Endothelial cell of umbilical vein (primary cell): ENCODE measurements at regions not wholly inside any gene's neighbourhood (a gene's known extent, or its start where the extent isn't known, plus 50 kb on each side); places are given as distances from the start of the nearest gene placed in this dataset.

Source experiments
- BruUV-seq: library from RNA; stranded (reverse); fragments of 400-500 nt; replicated peaks from 2 replicates; lab custom pipeline; 2021; lab: Mats Ljungman, UMichigan
- CTCF ChIA-PET: fragments of 300-600, 350-600 bp; sonication (Branson Sonifier 250); formaldehyde crosslinking; loops from one replicate; lab custom pipeline; 2021; ENCODE audit warnings: antibody characterized with exemption, inconsistent platforms; lab: Charles Lee
- POLR2A ChIA-PET: fragments of 300-600, 350-600 bp; sonication (Branson Sonifier 250); formaldehyde crosslinking; loops from one replicate; lab custom pipeline; 2021; ENCODE audit warnings: antibody characterized with exemption, inconsistent platforms; lab: Charles Lee
- DNase-seq: peaks from one replicate; pipeline ENCODE4 v3.0.0-alpha.2; 2011; ENCODE audit warnings: low read depth, low spot score
- FAIRE-seq: peaks from 2 replicates; lab custom pipeline; 2011; peaks lifted over from hg19 to GRCh38; lab: Jason Lieb, UNC
- H2AFZ ChIP-seq: 2 replicates; pipeline ENCODE4 v1.6.0; 2012; ENCODE audit warnings: low read depth, low read length, control low read depth, inconsistent platforms
- H3K27ac ChIP-seq: 2 replicates; pipeline ENCODE4 v1.5.1; 2011; ENCODE audit warnings: low read depth, mild to moderate bottlenecking, control low read depth, low read length, moderate library complexity; ENCODE audit not compliant: insufficient read depth
- H3K27me3 ChIP-seq, 2 experiments: 2 replicates each; pipeline versions ENCODE4 v1.6.0 to v1.6.1; 2011; ENCODE audit warnings: low read length in 2 of 2, mixed read lengths in 1 of 2; ENCODE audit not compliant: control insufficient read depth in 2 of 2, insufficient read depth in 2 of 2
- H3K36me3 ChIP-seq, 2 experiments: 2 replicates in 1 of 2; 3 replicates in 1 of 2; pipeline ENCODE4 v1.5.1; 2011; ENCODE audit warnings: low read length in 2 of 2, mild to moderate bottlenecking in 1 of 2, moderate library complexity in 1 of 2; ENCODE audit not compliant: control insufficient read depth in 2 of 2, insufficient read depth in 2 of 2; ENCODE audit errors: extremely low read depth in 1 of 2
- H3K4me1 ChIP-seq: 3 replicates; pipeline ENCODE4 v1.5.1; 2011; ENCODE audit warnings: mild to moderate bottlenecking, low read length; ENCODE audit not compliant: control insufficient read depth, insufficient read depth; ENCODE audit errors: extremely low read depth
- H3K4me2 ChIP-seq: 2 replicates; pipeline ENCODE4 v1.6.1; 2011; ENCODE audit warnings: low read length, control low read depth, mixed read lengths; ENCODE audit not compliant: insufficient read depth
- H3K4me3 ChIP-seq, 3 experiments: fragments of 200-600 bp in 1 of 3; sonication (generic), shearing (Covaris generic) in 1 of 3; replicated peaks in 1 of 3; 2 replicates each; pipeline ENCODE4 v1.5.1; 2011 to 2016; ENCODE audit warnings: control low read depth in 3 of 3, low read length in 3 of 3, mild to moderate bottlenecking in 2 of 3, inconsistent platforms in 1 of 3, low read depth in 1 of 3, moderate library complexity in 1 of 3; ENCODE audit not compliant: insufficient read depth in 1 of 3
- H3K79me2 ChIP-seq: 2 replicates; pipeline ENCODE4 v1.6.0; 2012; ENCODE audit warnings: low read length, inconsistent platforms; ENCODE audit not compliant: control insufficient read depth, insufficient read depth
- H3K9ac ChIP-seq: replicated peaks from 2 replicates; pipeline ENCODE3; 2011; ENCODE audit warnings: low read length, control low read depth; ENCODE audit not compliant: insufficient read depth; ENCODE audit errors: extremely low read depth
- H3K9me1 ChIP-seq: replicated peaks from 3 replicates; pipeline ENCODE4 v1.6.0; 2011; ENCODE audit warnings: mild to moderate bottlenecking, low read length; ENCODE audit not compliant: control insufficient read depth, insufficient read depth; ENCODE audit errors: extremely low read depth
- H3K9me3 ChIP-seq: replicated peaks from 2 replicates; pipeline ENCODE4 v1.5.1; 2012; ENCODE audit warnings: low read length, inconsistent platforms; ENCODE audit not compliant: control insufficient read depth, insufficient read depth
- H4K20me1 ChIP-seq: replicated peaks from 2 replicates; pipeline ENCODE3; 2011; ENCODE audit warnings: mild to moderate bottlenecking, low read length; ENCODE audit not compliant: control insufficient read depth, insufficient read depth; ENCODE audit errors: extremely low read depth
- CTCF ChIP-seq, 2 donors: IDR thresholded peaks; 1 replicate in 1 of 2; 2 replicates in 1 of 2; pipeline ENCODE4 v1.5.1; 2011; ENCODE audit warnings: low read length in 2 of 2, mild to moderate bottlenecking in 2 of 2, moderate library complexity in 2 of 2, control low read depth in 1 of 2, inconsistent platforms in 1 of 2, low read depth in 1 of 2; ENCODE audit not compliant: insufficient read depth in 1 of 2; ENCODE audit errors: extremely low read depth in 1 of 2
- EZH2 ChIP-seq: IDR thresholded peaks from 2 replicates; pipeline ENCODE4 v1.6.1; 2012; ENCODE audit warnings: borderline replicate concordance, low read depth, mild to moderate bottlenecking, moderate library complexity, low read length, inconsistent platforms; ENCODE audit not compliant: severe bottlenecking
- FOS ChIP-seq: IDR thresholded peaks from 2 replicates; pipeline ENCODE4 v1.6.1; 2011; ENCODE audit warnings: mild to moderate bottlenecking, low read length, moderate library complexity, borderline replicate concordance; ENCODE audit not compliant: insufficient read depth
- GATA2 ChIP-seq: IDR thresholded peaks from 2 replicates; pipeline ENCODE4 v1.7.0; 2011; ENCODE audit warnings: low read depth, mild to moderate bottlenecking, moderate library complexity, mixed read lengths, low read length; ENCODE audit not compliant: insufficient read length, insufficient read depth
- JUN ChIP-seq: IDR thresholded peaks from 2 replicates; pipeline ENCODE4 v1.6.1; 2011; ENCODE audit warnings: borderline replicate concordance, low read depth; ENCODE audit not compliant: insufficient read length, insufficient read depth
- MAX ChIP-seq: IDR thresholded peaks from 2 replicates; pipeline ENCODE4 v1.6.1; 2011; ENCODE audit not compliant: insufficient read depth, insufficient read length
- MYC ChIP-seq: IDR thresholded peaks from one replicate; pipeline ENCODE4 v1.6.1; 2011; ENCODE audit warnings: mild to moderate bottlenecking, low read depth, low read length
- POLR2A ChIP-seq: IDR thresholded peaks from 2 replicates; pipeline ENCODE4 v1.6.1; 2012; ENCODE audit warnings: low read depth, mild to moderate bottlenecking, control low read depth, low read length
- POLR2AphosphoS5 ChIP-seq: IDR thresholded peaks from 2 replicates; pipeline ENCODE4 v1.6.1; 2012; ENCODE audit warnings: low read depth, mild to moderate bottlenecking, control low read depth, low read length, moderate library complexity; ENCODE audit not compliant: insufficient read depth
- dilution Hi-C: fragments of 300-500 bp; cut with MboI; formaldehyde crosslinking; loops from one replicate; pipeline ENCODE4 v1.15.0; 2019; ENCODE audit warnings: low sequenced_read_pairs; ENCODE audit not compliant: extremely low pct_ligation_motif_present
- intact Hi-C: fragments of 100-400 bp; cut with micrococcal nuclease; formaldehyde crosslinking; loops from one replicate; pipeline ENCODE4 v1.10.0; 2022

GRCh38 chr4:178881937-178882336 lies 1439.7 kb upstream of the AGA start:
- Histone ChIP-seq H3K9me3 (peaks cover 4% of the 10 kb centered on the region), H3K4me1 (no peaks in the 10 kb centered on the region), H3K9me1 (no peaks in the 10 kb centered on the region), H3K9ac (no peak overlapping the region), H3K79me2 (no peaks in the 10 kb centered on the region), H3K27me3 (no peaks in the 10 kb centered on the region), H3K4me3 (no peak overlapping the region), H2AFZ (no peak overlapping the region), H3K27ac (no peak overlapping the region), H3K4me2 (no peak overlapping the region), H3K36me3 (no peaks in the 10 kb centered on the region), H4K20me1 (no peaks in the 10 kb centered on the region)
- TF ChIP-seq MAX: no peak
- no peak for TF ChIP-seq CTCF (IDR thresholded peaks at IDR 0.05; ENCODE audit: extremely low read depth in 1 of 2, insufficient read depth in 1 of 2, low read depth in 1 of 2, low read length in 2 of 2)
- no peak for TF ChIP-seq POLR2AphosphoS5
- no peak for TF ChIP-seq POLR2A
- TF ChIP-seq EZH2: no peak
- TF ChIP-seq MYC: no peak
- TF ChIP-seq JUN: no peak
- TF ChIP-seq GATA2: no peak
- no peak for TF ChIP-seq FOS
- intact Hi-C loops: no loop called here
- dilution Hi-C loops: no loop called here
- ChIA-PET POLR2A (no interaction called here), CTCF (no interaction called here)
- no TSS peak for BruUV-seq
- FAIRE-seq: no peak
- DNase-seq: no peak
